Neural cell (in vitro differentiated cells): ENCODE measurements at regions not wholly inside any gene's neighbourhood (a gene's known extent, or its start where the extent isn't known, plus 50 kb on each side); places are given as distances from the start of the nearest gene placed in this dataset.

Experiments
- H2AFZ ChIP-seq: fragments of 200-600, 300-800 bp; sonication (generic), shearing (Covaris generic); 2 replicates; pipeline ENCODE4 v1.6.0; 2014; ENCODE audit warnings: low read depth, mild to moderate bottlenecking, antibody characterized with exemption, low read length, moderate library complexity
- H3F3A ChIP-seq: fragments of 200-600 bp; shearing (Covaris generic); 2 replicates; pipeline ENCODE4 v1.6.1; 2016; ENCODE audit warnings: mild to moderate bottlenecking, moderate library complexity, mixed read lengths, antibody characterized with exemption, low read length; ENCODE audit not compliant: insufficient read depth, poor library complexity, severe bottlenecking
- H3K27ac ChIP-seq: fragments of 200-600, 300-800 bp; sonication (generic), shearing (Covaris generic); 2 replicates; pipeline ENCODE4 v1.5.1; 2014; ENCODE audit warnings: mild to moderate bottlenecking, low read length, moderate library complexity
- H3K27me3 ChIP-seq: fragments of 300-800, 200-600 bp; sonication (generic), shearing (Covaris generic); 2 replicates; pipeline ENCODE4 v1.6.0; 2014; ENCODE audit warnings: mild to moderate bottlenecking, low read depth, low read length, moderate library complexity; ENCODE audit not compliant: insufficient read depth
- H3K36me3 ChIP-seq: fragments of 300-800, 200-600 bp; sonication (generic), shearing (Covaris generic); 2 replicates; pipeline ENCODE4 v1.5.1; 2014; ENCODE audit warnings: mild to moderate bottlenecking, antibody characterized with exemption, low read length, moderate library complexity; ENCODE audit not compliant: insufficient read depth
- H3K4me2 ChIP-seq: fragments of 300-800, 200-600 bp; sonication (generic), shearing (Covaris generic); 2 replicates; pipeline ENCODE4 v1.6.0; 2014; ENCODE audit warnings: mild to moderate bottlenecking, low read length
- H3K4me3 ChIP-seq: fragments of 300-800, 200-600 bp; sonication (generic), shearing (Covaris generic); 2 replicates; pipeline ENCODE4 v1.5.1; 2014; ENCODE audit warnings: mild to moderate bottlenecking, low read length, moderate library complexity
- H3K79me2 ChIP-seq: fragments of 200-600 bp; shearing (Covaris generic); replicated peaks from 2 replicates; pipeline ENCODE4 v1.6.0; 2014; ENCODE audit warnings: mild to moderate bottlenecking, low read length, moderate library complexity; ENCODE audit not compliant: insufficient read depth
- H3K9ac ChIP-seq: fragments of 300-800, 200-600 bp; sonication (generic), shearing (Covaris generic); 2 replicates; pipeline ENCODE4 v1.6.1; 2016; ENCODE audit warnings: mild to moderate bottlenecking, low read length, mixed read lengths
- H3K9me2 ChIP-seq: fragments of 200-600 bp; shearing (Covaris generic); 2 replicates; pipeline ENCODE4 v1.6.1; 2016; ENCODE audit warnings: mild to moderate bottlenecking, low read length, mixed read lengths; ENCODE audit not compliant: insufficient read depth
- H3K9me3 ChIP-seq: fragments of 200-600, 300-800 bp; sonication (generic), shearing (Covaris generic); 2 replicates; pipeline ENCODE4 v1.6.1; 2016; ENCODE audit warnings: mild to moderate bottlenecking, mixed run types, low read length, moderate library complexity, mixed read lengths
- H4K20me1 ChIP-seq: fragments of 200-600 bp; shearing (Covaris generic); 2 replicates; pipeline ENCODE4 v1.6.1; 2016; ENCODE audit warnings: mild to moderate bottlenecking, mixed run types; ENCODE audit not compliant: insufficient read depth
- CTCF ChIP-seq: fragments of 450-650 bp; IDR thresholded peaks from 2 replicates; pipeline ENCODE4 v1.5.1; 2014; ENCODE audit warnings: antibody characterized with exemption, mild to moderate bottlenecking, moderate library complexity; ENCODE audit not compliant: poor library complexity, severe bottlenecking
- EP300 ChIP-seq: fragments of 450-650 bp; conservative IDR thresholded peaks from 2 replicates; pipeline ENCODE4 v1.6.1; 2014; ENCODE audit warnings: antibody characterized with exemption, mild to moderate bottlenecking, moderate library complexity; ENCODE audit not compliant: poor library complexity, severe bottlenecking
- EZH2 ChIP-seq: fragments of 200-600, 300-800 bp; shearing (Covaris generic), sonication (generic); IDR thresholded peaks from 2 replicates; pipeline ENCODE4 v1.6.1; 2014; ENCODE audit warnings: antibody characterized with exemption, low read length, borderline replicate concordance, mild to moderate bottlenecking; ENCODE audit not compliant: insufficient read depth, poor library complexity, severe bottlenecking
- MXI1 ChIP-seq: fragments of 450-650 bp; conservative IDR thresholded peaks from 2 replicates; pipeline ENCODE4 v1.6.1; 2014; ENCODE audit warnings: antibody characterized with exemption, mild to moderate bottlenecking; ENCODE audit not compliant: poor library complexity, severe bottlenecking
- POLR2AphosphoS5 ChIP-seq: IDR thresholded peaks from 2 replicates; pipeline ENCODE4 v1.6.1; 2012
- RAD21 ChIP-seq: fragments of 450-650 bp; conservative IDR thresholded peaks from 2 replicates; pipeline ENCODE4 v1.6.1; 2014; ENCODE audit warnings: antibody characterized with exemption, mild to moderate bottlenecking, moderate library complexity
- REST ChIP-seq: IDR thresholded peaks from 2 replicates; pipeline ENCODE4 v1.6.1; 2012; ENCODE audit warnings: borderline replicate concordance
- SMC3 ChIP-seq: fragments of 450-650 bp; conservative IDR thresholded peaks from 2 replicates; pipeline ENCODE4 v1.6.1; 2014; ENCODE audit warnings: antibody characterized with exemption, mild to moderate bottlenecking, moderate library complexity; ENCODE audit not compliant: poor library complexity
- TAF1 ChIP-seq: IDR thresholded peaks from 2 replicates; pipeline ENCODE4 v1.6.1; 2012; ENCODE audit warnings: low read depth

- H3K79me2 ChIP-seq, result no peaks in the 10 kb centered on the region
- H3K9me3 ChIP-seq, result no peaks in the 10 kb centered on the region
- H3K36me3 ChIP-seq, result no peaks in the 10 kb centered on the region
- no peaks in the 10 kb centered on the region for H4K20me1 ChIP-seq
- H2AFZ ChIP-seq, result no peak overlapping the region
- no peak overlapping the region for H3K4me3 ChIP-seq
- no peak for TF ChIP-seq EZH2
- TF ChIP-seq SMC3, result no peak
- TF ChIP-seq MXI1, result no peak
- no peak for TF ChIP-seq TAF1
- TF ChIP-seq EP300, result no peak
- no peak for TF ChIP-seq POLR2AphosphoS5
- no peak for TF ChIP-seq REST
- no peak for TF ChIP-seq RAD21
- no peak for TF ChIP-seq CTCF
- no peak overlapping the region for H3K9ac ChIP-seq
- no peak overlapping the region for H3K4me2 ChIP-seq
- H3K27ac ChIP-seq, result no peak overlapping the region
- no peaks in the 10 kb centered on the region for H3K9me2 ChIP-seq
- H3F3A ChIP-seq, result no peaks in the 10 kb centered on the region
- H3K27me3 ChIP-seq, result no peaks in the 10 kb centered on the region
Observed at GRCh38 chrX:68947882-68948605, 119.2 kb downstream of the EFNB1 start.

GRCh38 chrX:68945603-68946228 is 116.9 kb downstream of the EFNB1 start:
- H4K20me1 ChIP-seq, result no peaks in the 10 kb centered on the region
- H2AFZ ChIP-seq, result no peak overlapping the region
- TF ChIP-seq RAD21 (no peak), EZH2 (no peak), POLR2AphosphoS5 (no peak), TAF1 (no peak), EP300 (no peak), MXI1 (no peak), SMC3 (no peak), REST (no peak), CTCF (no peak)
- no peaks in the 10 kb centered on the region for H3F3A ChIP-seq
- no peak overlapping the region for H3K4me2 ChIP-seq
- H3K9me3 ChIP-seq, result no peaks in the 10 kb centered on the region
- H3K27me3 ChIP-seq, result no peaks in the 10 kb centered on the region
- no peaks in the 10 kb centered on the region for H3K79me2 ChIP-seq
- no peaks in the 10 kb centered on the region for H3K36me3 ChIP-seq
- H3K9me2 ChIP-seq, result no peaks in the 10 kb centered on the region
- H3K27ac ChIP-seq, result no peak overlapping the region
- H3K4me3 ChIP-seq, result no peak overlapping the region
- no peak overlapping the region for H3K9ac ChIP-seq
